GM19240 (cell line): ENCODE measurements at regions not wholly inside any gene's neighbourhood (a gene's known extent, or its start where the extent isn't known, plus 50 kb on each side); places are given as distances from the start of the nearest gene placed in this dataset.

ENCODE experiments used
- DNase-seq: peaks from one replicate; pipeline ENCODE4 v3.0.0; 2011; ENCODE audit warnings: low spot score; ENCODE audit not compliant: insufficient read length

DNA sequence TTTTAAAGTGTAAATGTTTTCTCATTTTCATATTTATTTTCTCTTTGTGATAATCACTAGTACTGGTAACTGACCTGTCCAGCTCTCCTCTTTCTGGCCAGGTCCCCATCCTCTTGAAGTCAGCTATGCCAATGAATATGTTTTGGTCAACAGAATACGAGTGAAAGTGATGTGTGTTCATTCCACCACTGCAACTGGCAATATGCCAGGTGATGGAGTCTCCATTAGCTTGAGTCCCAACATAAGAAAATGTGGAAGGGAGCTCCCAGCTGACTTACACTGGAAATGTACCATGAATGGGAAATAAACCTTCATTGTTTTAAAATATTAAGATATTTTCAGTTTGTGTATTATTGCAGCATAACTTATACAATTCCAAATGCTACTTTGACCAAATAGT is 75.8 kb downstream of the CCDC34 start:
- no peak for DNase-seq

DNA sequence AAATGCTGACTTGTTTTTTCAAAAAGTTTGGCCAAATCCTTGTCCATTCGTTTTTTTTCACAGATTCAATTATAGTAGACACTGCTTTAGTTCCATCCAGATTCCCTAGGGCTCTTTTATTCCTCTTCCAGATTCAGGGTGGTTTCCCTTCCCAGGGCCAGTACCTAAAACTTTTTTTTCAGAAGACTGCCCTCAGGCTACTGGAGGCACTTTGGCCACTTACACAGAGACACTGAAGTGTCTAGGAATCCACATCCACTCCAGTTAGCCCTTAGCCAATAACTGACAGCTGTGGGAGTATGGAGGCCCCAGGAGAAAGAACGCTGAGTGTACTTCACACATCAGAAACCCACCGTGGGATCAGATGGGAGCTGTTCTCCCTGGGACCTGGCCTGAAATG is 77.3 kb downstream of the CCDC34 start:
- no peak for DNase-seq

DNA sequence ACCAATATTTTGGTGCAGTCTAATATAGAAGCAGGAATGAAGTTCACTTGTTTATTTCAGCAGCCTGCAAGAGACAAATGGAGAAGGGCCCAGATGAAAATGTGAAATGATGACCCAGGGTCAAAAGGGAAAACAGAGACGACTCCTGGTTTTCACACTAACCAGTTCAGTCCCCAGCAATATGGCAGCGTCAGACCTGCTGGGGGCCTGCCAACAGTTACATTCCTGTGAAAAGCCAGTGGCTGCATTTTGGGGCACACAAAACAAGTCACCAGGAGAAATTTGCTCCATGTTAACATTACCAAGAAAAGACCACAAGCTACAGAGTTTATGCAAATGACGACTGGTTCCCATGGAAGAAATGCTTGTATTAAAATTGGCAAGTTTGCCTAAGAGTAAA is 80.2 kb downstream of the CCDC34 start:
- DNase-seq = no peak

DNA sequence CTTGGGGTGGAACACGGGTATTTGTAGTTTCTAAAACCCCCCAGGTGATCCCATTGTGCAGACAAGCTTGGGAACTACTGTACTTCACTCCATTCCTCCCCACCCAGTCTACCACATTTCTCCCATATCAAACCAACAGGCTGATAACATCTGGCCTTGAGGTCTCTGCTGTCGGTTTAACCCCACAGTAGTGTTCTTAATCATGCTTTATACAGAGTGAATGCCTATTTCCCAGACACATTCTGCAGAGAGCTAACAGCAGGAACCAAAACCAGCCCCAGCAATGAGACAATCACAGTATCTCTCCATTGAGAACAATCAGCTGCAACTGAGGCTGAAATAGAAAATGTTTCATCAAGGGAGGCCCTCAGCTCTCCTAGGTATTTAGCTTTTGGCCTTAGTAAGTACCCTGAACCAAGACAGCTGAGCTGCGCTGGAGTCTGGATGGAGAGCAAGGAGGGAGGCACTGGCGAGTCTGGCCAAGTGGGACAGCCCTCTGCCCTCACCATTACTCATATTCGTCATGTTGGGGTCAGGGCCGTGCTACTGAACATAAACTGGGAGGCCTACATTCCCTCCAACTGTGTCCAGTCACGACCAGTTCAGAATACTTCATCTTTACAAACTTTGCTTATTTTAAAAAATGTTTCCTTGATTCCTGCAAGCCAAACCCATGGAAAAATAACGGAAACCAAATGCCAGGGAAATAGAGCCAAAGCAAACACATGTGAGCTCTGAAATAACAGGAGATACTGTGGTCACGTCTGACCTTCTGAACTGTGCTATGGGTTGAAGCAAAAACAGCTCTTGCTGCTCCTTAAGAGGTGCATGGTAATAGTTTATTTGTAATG is 81.0 kb downstream of the CCDC34 start:
- no peak for DNase-seq

DNA sequence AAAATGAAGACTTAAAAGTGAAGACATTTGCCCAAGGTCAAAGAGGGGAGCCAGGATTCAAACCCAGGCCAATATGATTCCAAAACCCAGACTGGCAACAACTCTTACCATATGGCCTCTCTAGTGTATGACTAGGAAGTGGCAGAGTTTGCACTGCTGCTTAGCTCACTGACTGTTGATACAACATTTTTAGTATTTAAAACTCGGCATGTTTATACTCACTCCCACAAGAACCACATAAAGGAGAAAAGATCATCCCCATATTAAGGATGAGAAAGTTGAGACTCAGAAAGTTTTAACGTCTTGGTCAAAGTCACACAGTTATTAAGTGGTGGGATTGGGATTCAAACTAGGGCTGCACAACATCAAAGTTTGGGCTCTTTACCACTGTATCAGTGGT is 81.7 kb downstream of the CCDC34 start:
- no peak for DNase-seq

DNA sequence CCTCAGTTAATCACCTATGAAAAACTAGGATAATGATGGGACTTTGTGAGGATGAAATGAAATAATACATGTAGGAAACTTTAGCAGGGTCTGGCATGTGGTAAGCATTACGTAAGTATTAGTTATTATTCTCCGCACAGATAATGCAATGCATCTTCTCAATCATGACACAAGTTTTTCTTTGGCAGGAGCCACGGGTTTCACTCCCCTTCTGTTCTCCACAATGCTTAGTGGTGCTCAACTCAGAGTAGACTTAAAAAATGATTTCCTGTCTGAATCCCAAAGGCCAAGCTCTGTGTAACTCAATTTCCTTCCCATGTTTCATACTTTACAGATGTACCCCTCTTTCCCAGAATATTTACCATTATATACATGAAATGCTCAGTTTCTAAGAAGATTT is 82.9 kb downstream of the CCDC34 start:
- no peak for DNase-seq

DNA sequence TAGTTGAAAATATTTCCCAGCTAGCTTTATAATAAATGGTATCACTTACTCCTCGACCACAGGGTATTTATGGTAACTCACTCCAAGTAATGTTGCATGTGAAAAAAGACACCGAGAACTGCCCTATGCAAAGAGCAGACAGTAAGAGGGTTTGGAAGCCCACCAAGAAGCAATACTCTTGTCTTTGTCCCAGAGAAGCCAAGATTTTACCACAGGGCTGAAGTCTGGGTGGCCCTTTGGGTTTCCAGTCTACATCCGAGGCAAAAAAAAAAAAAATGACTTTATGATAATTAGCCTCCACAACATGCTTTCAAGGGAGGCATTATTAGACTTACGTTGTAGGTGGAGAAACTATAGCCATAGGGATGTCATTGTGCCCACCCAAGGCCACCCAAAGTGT is 83.6 kb downstream of the CCDC34 start:
- DNase-seq = no peak

DNA sequence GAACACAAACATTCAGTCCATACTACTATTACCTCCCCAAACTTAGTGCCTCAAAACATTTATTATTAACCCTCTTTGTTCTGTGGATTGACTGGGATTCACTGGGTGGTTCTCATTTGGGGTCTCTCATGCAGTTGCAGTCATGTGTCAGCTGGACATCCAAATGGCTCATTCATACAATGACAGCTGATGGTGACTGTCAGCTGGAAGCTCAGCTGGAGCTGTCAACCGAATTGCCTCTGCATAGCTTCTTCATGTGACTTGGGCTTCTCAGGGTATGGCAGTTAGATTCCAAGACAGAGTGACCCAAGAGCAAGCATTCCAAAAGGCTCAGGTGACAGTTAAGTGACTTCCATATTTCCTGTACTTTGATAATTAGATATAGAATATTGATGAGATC is 85.2 kb downstream of the CCDC34 start:
- no peak for DNase-seq

DNA sequence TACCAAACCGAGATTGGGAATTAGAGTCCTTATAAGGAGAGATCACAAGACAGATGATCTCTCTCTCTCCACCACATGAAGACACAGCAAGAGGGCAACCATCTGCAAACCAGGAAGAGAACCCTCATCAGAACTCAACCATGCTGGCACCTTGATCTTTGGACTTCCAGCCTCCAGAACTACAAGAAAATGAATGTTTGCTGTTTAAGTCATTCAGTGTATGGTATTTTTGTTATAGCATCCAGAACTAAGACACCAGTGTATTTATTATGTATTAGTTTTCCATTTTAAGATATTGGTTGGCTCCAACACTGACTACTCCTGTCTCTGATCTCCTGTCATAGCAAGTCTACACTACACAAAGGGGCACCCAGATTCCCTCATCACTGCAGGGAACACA is 86.9 kb downstream of the CCDC34 start:
- DNase-seq = no peak

DNA sequence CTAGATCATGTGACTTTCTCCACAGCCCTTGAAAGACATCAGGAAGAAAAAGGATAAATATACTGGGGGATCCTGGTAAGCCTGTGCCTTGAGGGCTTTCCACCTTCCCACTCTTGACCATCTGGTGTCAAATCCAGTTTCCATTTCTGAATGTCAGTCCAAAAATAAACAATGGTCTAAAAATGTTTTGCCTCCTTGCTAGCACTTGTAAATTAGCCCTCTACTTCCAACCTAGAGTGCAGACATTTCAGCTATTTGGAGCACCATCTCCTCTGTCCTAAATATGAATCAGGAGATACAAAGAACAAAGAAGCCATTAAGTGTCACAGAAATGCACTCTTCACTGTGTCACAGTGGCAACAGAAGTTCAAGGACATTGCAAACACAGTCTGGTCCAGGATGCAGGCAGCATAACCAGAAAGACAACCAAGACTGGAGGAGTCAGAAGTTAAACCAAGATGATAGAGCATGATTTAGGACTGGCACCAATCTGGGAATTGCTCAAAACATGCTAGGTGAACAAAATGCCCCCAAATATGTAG is 88.1 kb downstream of the CCDC34 start:
- DNase-seq = no peak

DNA sequence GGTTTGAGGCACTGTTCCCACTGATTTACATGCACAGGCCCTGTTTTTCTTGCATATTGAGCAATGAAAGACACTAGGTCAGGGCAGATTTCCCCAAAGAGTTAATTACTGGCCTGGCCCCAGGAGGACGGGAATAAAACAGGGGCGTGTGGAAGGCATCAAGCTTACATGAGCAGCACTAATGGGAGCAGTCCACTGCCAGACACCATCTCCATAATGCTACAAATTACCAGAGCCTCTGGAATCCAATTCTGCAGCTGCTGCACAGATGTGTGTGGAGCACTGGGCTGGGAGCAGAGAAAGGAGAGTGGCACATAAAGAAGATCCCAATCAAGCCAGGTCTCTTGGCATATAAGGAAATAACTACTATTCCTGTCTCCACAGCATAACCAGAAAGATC is 96.9 kb downstream of the CCDC34 start:
- no peak for DNase-seq

DNA sequence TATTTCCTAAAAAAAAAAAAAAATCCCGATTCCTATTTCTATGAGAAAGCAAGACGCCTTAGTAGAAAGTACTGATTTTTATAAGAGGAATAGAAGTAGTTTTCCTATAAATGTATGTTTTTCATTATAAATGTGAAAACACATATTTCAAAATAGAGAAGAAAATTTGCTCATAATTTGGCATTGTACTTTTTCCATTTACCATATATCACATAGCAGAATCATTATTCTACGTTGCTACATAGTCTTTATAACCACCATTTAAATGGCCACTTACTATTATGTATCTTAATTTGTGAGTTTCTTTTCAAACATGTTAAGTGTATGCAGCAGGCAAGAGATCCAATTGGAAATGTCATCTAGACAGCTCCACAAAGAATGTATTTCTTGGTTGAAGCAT is 99.0 kb downstream of the CCDC34 start:
- DNase-seq = no peak

DNA sequence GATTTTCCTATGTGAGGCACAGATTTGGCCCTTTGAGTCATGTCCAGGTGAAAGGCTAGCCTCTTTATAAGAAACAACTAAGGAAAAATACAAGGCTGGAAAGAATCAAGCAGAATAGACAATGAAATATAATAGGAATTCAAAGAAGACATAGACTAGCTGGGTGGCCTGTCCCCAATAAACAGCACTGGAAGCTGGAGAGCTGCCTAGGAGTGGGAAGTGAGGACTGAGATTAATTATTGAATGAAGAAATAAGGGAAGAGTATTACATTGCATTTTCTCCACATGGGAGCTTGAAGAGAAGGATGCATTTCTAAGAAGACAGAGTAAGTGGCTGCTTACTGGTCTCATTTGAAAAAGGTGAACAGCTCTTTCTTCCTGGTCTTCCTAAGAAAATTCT is 100.0 kb downstream of the CCDC34 start:
- DNase-seq = no peak

DNA sequence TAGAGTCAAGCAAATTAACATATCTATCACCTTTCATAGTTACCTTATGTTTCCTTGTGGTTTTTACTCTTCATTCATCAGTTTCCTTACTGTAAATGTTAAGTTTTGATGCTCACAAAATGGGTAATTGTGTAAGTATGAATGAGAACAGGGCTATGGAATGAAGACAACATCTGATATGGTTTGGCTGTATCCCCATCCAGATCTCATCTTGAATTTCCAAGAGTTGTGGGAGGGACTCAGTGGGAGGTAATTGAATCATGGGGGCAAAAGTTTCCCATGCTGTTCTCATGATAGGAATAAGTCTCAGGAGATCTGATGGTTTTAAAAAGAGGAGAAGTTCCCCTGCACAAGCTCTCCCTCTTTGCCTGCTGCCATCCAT is 107.6 kb downstream of the CCDC34 start:
- no peak for DNase-seq

DNA sequence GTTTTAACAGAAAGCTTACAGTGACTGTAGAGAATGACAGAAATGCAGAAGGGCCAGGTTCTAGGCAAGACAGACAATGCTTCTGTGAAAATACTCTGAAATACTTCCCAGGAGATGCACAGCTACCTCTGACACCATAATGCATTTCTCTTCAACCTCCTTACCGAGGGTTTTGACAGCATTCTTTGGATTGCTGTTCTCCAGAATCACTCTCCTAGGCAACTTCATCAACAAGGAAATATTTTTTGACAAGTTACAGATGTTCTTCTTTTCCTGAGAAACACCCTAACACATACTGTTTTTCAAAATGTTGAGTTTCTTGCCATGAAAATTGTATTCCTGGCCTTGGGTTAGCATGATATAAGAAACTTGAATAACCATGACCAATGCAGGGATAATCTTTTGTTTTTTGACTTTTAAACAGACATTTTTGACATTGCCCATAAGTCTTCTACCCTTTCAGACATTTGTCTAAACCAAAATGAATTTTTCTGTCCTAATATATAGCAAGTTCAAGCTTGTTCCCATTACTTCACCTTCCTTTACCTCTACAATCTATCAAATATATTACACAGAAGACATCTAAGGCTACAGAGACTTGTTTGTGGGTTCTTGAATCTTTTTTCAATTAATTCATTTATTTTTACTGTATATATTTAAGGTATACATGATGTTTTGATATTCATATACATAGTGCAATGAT is 108.1 kb downstream of the CCDC34 start:
- DNase-seq = no peak

DNA sequence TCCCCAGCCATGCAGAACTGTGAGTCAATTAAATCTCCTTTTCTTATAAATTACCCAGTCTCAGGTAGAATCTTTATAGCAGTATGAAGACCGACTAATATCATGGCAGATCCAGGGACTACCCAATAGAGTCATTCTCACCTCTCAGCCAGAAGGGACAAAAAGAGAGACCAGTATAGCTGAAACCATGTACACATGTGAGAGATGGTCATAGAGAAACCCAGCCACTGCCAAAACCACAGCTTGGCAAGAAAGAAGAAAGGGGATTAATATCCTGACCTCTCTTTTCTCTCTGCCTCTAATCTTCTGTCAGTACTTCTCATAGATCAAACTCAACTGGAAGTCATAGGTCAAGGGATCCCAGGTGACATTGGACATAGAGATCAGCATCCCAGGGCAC is 109.8 kb downstream of the CCDC34 start:
- DNase-seq = no peak

DNA sequence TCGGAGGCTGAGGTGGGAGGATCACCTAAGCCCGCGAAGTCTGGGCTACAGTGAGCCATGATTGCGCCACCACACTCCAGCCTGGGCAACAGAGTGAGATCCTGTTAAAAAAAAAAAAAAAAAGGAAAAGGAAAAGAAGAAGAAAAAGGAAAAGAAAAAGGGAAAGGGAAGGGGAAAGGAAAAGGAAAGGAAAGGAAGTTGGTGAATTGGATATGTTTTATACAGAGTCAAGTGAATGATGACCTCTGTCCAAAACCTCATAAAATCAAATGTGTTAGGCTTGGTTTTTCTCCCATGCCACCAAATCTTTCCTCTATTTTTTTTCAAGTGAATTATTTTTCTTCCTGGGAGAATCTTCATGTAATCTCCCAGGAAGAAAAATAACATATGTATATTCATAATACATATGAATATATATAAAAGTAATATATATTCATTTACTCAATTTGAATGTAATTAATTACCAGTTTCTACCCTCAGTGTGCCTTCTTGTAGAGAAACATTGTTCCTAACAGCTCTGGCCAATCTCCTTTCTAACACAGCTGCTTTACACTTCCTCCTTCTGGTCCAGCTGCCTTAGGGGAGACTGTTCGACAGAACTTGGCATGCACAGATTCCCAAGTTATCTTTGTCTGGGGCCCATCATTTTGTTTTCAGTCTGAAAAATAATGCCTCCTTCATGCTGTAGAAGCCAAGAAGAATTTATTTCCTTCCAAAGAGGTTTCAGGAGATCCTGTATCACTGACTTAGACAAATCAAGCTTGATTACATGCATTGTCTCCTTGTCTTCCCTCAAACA is 111.9 kb downstream of the CCDC34 start:
- DNase-seq = no peak

DNA sequence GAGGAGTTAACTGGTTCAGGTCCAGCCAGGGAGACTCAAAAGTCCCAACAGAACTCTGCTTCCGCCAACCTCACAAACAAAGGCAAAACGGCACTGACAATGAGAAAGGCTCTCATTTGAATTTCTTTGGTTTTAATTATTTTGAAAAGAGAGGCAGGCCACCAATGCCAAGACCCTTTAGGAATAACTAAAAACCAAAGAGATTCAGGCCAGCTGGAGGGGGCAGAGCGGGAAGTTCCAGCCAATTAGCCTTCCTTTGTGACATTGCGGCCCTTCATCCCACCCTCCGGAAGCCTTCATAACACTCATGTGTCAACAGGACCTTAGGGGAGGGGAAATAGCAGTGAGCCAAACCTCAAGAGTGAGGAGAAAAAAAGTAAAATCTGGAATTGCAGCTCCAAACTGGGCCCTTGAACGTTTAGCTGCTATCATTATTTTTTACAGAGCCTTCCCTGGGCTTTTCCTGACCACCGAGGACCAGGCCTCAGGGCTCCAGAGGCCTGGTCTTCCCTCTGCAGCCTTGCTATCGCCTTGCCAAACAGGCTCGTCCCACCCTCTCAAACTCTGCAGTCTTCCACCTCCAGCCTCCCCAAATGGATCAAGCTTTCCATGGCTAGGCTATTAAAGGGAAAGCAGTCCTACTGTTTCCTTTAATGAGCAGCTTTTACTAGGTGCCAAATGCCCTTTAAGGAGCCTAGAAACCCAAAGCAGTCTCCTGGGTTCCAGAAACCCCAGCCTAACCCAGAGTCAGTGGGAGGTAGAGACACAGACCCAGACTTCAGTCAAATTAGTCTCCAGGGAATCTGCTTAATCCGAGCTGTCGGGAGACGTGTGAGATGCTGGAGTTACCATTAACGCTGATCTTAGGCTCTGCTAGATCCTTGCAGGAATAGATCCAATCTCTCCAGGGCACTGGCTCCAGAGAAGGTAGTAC is 114.2 kb downstream of the CCDC34 start:
- no peak for DNase-seq

DNA sequence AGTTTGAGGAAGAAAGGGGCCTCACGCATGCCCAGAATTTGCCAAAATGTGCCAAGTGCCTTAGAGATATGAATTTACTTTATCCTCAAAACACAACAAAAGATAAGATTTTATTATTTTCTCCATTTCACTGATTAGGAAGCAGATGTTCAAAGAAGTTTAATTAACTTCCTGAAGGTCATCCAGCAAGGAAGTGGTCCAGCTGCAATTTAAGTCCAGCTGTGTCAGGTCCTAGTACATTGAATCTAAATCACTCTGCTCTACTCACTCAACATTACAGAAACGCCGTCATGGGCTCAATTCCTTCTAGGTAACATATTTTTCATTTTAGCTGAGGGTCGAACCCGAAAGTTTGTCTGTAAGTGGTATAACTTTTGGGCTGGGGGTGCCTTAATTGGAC is 115.4 kb downstream of the CCDC34 start:
- no peak for DNase-seq

DNA sequence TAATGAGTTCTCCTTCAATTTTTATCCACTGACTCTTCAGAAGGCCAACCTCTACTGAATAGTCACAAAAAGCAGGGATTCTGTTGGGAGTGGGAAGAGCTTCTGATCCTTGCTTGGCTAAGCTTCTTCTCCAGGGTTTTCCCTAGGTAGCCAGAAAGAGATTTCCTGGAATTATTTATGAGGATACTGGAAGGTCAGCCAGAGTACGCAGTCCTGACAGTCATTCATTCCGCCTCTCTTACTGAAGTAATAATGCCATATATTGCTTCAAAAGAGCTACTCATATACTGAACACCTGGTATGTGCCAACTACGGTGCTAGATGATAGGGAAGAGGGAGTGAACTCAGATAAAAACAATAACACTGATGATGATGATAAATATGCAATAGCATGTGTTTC is 116.1 kb downstream of the CCDC34 start:
- no peak for DNase-seq

DNA sequence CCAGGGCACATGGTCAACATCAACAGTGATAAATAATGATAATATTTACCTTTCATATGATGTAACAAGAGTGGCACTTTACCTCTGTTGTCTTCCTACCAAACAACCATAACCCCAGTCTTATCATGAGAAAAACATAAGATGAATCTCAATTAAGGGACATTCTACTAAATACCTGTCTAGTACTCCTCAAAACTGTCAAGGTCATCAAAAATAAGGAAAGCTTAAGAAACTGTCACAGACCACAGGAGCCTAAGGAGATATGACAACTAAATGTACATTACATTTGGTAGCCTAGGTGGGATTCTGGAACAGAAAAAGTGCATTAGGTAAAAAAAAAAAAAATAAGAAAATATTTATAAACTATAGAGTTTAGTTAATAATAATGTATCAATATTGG is 118.1 kb downstream of the CCDC34 start:
- no peak for DNase-seq
